H1 (cell line): ENCODE measurements at regions not wholly inside any gene's neighbourhood (a gene's known extent, or its start where the extent isn't known, plus 50 kb on each side); places are given as distances from the start of the nearest gene placed in this dataset.

Source experiments
- MAFK ChIP-seq: IDR thresholded peaks from 2 replicates; pipeline ENCODE4 v1.6.1; 2012; ENCODE audit warnings: low read depth, mild to moderate bottlenecking, improper control_type of control experiment, low read length
- NRF1 ChIP-seq: IDR thresholded peaks from 2 replicates; pipeline ENCODE4 v1.6.1; 2011; ENCODE audit warnings: mild to moderate bottlenecking, low read depth, low read length, improper control_type of control experiment
- RFX5 ChIP-seq: IDR thresholded peaks from 2 replicates; pipeline ENCODE4 v1.6.1; 2011; ENCODE audit warnings: low read depth, low read length, improper control_type of control experiment, borderline replicate concordance
- RXRA ChIP-seq: IDR thresholded peaks from 2 replicates; pipeline ENCODE4 v1.6.1; 2011; ENCODE audit warnings: low read depth, mild to moderate bottlenecking, low read length, moderate library complexity; ENCODE audit not compliant: insufficient read depth
- TCF12 ChIP-seq: IDR thresholded peaks from 2 replicates; pipeline ENCODE4 v1.6.1; 2011; ENCODE audit warnings: low read depth, mild to moderate bottlenecking, low read length
- YY1 ChIP-seq: IDR thresholded peaks from 2 replicates; pipeline ENCODE4 v1.6.1; 2011; ENCODE audit warnings: low read depth, mild to moderate bottlenecking, low read length
- TF ChIP-seq, protein P1 (sequence below): fragments of 300-600 bp; sonication (generic); IDR thresholded peaks from 2 replicates; pipeline ENCODE4 v1.7.1; 2012; ENCODE audit warnings: low read length, moderate library complexity, mild to moderate bottlenecking, inconsistent platforms; ENCODE audit not compliant: insufficient replicate concordance
- TF ChIP-seq, protein P2 (sequence below), 3 experiments: IDR thresholded peaks; 1 replicate in 2 of 3; 2 replicates in 1 of 3; pipeline versions ENCODE4 v1.5.1 to v1.6.1; 2011; ENCODE audit warnings: low read length in 3 of 3, mild to moderate bottlenecking in 3 of 3, inconsistent platforms in 2 of 3, low read depth in 1 of 3, moderate library complexity in 1 of 3; ENCODE audit not compliant: insufficient read depth in 1 of 3; ENCODE audit errors: control extremely low read depth in 1 of 3

DNA sequence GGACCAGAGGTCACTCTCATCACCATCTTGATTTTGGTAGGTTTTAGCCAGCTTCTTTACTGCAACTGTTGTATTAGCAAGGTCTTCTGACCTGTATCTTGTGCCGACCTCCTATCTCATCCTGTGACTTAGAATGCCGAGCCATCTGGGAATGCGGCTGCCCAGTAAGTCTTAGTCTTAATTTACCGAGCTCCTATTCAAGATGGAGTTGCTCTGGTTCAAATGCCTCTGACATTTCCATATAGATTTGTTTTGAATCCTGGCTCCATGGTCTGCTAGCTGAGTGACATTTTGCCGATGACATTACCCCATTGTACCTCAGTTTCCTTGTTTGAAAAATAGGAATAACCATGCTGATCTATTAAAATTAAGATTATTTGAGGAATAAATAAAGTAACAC, 193.9 kb upstream of the HMCN1 start (continued):
- TF ChIP-seq, protein P1, sequence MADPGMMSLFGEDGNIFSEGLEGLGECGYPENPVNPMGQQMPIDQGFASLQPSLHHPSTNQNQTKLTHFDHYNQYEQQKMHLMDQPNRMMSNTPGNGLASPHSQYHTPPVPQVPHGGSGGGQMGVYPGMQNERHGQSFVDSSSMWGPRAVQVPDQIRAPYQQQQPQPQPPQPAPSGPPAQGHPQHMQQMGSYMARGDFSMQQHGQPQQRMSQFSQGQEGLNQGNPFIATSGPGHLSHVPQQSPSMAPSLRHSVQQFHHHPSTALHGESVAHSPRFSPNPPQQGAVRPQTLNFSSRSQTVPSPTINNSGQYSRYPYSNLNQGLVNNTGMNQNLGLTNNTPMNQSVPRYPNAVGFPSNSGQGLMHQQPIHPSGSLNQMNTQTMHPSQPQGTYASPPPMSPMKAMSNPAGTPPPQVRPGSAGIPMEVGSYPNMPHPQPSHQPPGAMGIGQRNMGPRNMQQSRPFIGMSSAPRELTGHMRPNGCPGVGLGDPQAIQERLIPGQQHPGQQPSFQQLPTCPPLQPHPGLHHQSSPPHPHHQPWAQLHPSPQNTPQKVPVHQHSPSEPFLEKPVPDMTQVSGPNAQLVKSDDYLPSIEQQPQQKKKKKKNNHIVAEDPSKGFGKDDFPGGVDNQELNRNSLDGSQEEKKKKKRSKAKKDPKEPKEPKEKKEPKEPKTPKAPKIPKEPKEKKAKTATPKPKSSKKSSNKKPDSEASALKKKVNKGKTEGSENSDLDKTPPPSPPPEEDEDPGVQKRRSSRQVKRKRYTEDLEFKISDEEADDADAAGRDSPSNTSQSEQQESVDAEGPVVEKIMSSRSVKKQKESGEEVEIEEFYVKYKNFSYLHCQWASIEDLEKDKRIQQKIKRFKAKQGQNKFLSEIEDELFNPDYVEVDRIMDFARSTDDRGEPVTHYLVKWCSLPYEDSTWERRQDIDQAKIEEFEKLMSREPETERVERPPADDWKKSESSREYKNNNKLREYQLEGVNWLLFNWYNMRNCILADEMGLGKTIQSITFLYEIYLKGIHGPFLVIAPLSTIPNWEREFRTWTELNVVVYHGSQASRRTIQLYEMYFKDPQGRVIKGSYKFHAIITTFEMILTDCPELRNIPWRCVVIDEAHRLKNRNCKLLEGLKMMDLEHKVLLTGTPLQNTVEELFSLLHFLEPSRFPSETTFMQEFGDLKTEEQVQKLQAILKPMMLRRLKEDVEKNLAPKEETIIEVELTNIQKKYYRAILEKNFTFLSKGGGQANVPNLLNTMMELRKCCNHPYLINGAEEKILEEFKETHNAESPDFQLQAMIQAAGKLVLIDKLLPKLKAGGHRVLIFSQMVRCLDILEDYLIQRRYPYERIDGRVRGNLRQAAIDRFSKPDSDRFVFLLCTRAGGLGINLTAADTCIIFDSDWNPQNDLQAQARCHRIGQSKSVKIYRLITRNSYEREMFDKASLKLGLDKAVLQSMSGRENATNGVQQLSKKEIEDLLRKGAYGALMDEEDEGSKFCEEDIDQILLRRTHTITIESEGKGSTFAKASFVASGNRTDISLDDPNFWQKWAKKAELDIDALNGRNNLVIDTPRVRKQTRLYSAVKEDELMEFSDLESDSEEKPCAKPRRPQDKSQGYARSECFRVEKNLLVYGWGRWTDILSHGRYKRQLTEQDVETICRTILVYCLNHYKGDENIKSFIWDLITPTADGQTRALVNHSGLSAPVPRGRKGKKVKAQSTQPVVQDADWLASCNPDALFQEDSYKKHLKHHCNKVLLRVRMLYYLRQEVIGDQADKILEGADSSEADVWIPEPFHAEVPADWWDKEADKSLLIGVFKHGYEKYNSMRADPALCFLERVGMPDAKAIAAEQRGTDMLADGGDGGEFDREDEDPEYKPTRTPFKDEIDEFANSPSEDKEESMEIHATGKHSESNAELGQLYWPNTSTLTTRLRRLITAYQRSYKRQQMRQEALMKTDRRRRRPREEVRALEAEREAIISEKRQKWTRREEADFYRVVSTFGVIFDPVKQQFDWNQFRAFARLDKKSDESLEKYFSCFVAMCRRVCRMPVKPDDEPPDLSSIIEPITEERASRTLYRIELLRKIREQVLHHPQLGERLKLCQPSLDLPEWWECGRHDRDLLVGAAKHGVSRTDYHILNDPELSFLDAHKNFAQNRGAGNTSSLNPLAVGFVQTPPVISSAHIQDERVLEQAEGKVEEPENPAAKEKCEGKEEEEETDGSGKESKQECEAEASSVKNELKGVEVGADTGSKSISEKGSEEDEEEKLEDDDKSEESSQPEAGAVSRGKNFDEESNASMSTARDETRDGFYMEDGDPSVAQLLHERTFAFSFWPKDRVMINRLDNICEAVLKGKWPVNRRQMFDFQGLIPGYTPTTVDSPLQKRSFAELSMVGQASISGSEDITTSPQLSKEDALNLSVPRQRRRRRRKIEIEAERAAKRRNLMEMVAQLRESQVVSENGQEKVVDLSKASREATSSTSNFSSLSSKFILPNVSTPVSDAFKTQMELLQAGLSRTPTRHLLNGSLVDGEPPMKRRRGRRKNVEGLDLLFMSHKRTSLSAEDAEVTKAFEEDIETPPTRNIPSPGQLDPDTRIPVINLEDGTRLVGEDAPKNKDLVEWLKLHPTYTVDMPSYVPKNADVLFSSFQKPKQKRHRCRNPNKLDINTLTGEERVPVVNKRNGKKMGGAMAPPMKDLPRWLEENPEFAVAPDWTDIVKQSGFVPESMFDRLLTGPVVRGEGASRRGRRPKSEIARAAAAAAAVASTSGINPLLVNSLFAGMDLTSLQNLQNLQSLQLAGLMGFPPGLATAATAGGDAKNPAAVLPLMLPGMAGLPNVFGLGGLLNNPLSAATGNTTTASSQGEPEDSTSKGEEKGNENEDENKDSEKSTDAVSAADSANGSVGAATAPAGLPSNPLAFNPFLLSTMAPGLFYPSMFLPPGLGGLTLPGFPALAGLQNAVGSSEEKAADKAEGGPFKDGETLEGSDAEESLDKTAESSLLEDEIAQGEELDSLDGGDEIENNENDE: no peak
- no peak for TF ChIP-seq TCF12
- no peak for TF ChIP-seq NRF1
- TF ChIP-seq, protein P2, sequence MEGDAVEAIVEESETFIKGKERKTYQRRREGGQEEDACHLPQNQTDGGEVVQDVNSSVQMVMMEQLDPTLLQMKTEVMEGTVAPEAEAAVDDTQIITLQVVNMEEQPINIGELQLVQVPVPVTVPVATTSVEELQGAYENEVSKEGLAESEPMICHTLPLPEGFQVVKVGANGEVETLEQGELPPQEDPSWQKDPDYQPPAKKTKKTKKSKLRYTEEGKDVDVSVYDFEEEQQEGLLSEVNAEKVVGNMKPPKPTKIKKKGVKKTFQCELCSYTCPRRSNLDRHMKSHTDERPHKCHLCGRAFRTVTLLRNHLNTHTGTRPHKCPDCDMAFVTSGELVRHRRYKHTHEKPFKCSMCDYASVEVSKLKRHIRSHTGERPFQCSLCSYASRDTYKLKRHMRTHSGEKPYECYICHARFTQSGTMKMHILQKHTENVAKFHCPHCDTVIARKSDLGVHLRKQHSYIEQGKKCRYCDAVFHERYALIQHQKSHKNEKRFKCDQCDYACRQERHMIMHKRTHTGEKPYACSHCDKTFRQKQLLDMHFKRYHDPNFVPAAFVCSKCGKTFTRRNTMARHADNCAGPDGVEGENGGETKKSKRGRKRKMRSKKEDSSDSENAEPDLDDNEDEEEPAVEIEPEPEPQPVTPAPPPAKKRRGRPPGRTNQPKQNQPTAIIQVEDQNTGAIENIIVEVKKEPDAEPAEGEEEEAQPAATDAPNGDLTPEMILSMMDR (IDR thresholded peaks at IDR 0.05; ENCODE audit: control extremely low read depth in 1 of 3, insufficient read depth in 1 of 3, low read depth in 1 of 3, low read length in 3 of 3): no peak
- no peak for TF ChIP-seq RXRA
- no peak for TF ChIP-seq RFX5
- no peak for TF ChIP-seq YY1
- no peak for TF ChIP-seq MAFK
